ENCODE measurements at regions not wholly inside any gene's neighbourhood (a gene's known extent, or its start where the extent isn't known, plus 50 kb on each side); places are given as distances from the start of the nearest gene placed in this dataset.

DNA sequence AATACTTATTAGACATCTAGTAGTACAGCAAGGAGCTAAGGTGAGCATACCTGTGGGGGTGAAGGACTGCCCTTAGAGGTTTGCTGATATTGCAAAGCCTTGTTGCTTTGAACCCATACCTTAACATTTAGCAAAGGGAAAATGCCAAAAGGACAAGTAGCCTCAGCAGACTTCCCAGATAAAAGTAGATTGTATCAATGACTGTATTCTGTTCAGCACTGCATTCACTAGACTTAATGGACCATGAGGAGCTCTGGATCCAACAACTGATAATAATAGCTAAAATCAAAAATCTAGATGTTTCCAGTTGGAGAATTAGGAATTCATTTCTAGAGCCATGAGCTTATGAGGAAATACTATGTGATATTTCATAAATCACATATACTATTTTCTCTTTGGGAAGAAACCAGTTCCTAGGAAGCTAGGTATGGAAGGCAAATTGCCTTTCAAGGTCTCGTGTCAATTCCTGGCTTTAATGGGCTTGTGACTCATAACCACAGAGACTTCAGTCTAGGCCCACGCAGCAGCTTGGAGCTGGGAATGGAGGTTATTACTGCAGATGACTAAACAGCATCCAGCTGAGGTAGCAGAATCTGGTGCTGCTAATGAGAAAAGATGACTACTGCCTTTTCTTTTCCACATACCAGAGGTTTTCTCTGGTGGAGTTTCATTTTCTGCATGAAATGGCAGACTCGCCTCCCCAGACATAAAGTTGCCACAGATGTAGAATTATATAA lies 191.2 kb upstream of the NABP1 start:
- TF ChIP-seq, protein P1, sequence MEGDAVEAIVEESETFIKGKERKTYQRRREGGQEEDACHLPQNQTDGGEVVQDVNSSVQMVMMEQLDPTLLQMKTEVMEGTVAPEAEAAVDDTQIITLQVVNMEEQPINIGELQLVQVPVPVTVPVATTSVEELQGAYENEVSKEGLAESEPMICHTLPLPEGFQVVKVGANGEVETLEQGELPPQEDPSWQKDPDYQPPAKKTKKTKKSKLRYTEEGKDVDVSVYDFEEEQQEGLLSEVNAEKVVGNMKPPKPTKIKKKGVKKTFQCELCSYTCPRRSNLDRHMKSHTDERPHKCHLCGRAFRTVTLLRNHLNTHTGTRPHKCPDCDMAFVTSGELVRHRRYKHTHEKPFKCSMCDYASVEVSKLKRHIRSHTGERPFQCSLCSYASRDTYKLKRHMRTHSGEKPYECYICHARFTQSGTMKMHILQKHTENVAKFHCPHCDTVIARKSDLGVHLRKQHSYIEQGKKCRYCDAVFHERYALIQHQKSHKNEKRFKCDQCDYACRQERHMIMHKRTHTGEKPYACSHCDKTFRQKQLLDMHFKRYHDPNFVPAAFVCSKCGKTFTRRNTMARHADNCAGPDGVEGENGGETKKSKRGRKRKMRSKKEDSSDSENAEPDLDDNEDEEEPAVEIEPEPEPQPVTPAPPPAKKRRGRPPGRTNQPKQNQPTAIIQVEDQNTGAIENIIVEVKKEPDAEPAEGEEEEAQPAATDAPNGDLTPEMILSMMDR (IDR thresholded peaks at IDR 0.05): no peak
- no peak for DNase-seq (ENCODE audit: low spot score)
- Mint-ChIP-seq H3K4me1 (ENCODE audit: low read depth) (peaks cover 24% of the 10 kb centered on the region), H3K9me3 (ENCODE audit: low read depth) (peaks cover 16% of the 10 kb centered on the region), H3K36me3 (ENCODE audit: low read depth) (peaks cover 5% of the 10 kb centered on the region), H3K4me3 (ENCODE audit: unreplicated experiment) (no peak overlapping the region), H3K27ac (ENCODE audit: unreplicated experiment) (peak overlapping the region; percentile 75), H3K27me3 (ENCODE audit: low read depth) (no peaks in the 10 kb centered on the region)

DNA sequence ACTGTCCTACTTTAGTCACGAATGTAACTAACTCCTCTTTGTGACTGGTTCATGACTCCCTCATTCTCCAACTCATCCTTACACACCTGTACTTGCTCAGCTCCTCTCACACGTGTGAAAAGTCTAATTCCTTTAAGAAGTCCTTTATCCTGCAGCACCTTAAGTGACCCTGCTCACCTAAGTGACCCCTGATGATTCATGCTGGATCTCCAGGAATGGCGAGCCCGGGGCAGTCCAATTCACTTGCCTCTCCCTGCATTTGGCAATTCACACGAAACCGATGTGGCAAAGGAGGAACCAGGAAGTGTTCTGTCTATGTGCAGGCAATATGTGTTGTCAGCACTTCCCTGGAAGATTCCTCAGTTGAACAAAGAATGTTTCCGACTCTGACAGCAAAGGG lies 189.8 kb upstream of the NABP1 start:
- H3K4me3 Mint-ChIP-seq (ENCODE audit: unreplicated experiment): no peak overlapping the region
- H3K27me3 Mint-ChIP-seq (ENCODE audit: low read depth): no peaks in the 10 kb centered on the region
- no peak overlapping the region for H3K27ac Mint-ChIP-seq (ENCODE audit: unreplicated experiment)

DNA sequence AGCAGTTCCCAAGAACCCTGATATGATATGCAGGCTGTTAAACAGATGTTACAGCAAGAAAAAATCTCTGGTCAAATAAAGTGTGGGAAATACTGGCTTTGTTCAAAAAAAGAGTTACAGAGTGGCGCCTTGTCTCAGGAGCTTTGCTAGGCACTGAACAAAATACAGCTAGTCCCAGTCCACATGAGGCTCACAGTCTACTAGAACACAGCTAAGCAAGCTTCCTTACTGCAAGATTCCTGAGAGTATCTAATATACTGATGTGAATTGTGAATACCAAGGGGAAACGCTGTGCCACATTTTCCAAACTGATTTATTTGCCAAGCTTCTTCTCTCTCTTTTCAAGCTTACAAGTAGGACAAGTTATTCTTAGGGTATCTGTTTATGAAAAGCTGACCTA lies 188.8 kb upstream of the NABP1 start:
- no peak for DNase-seq (ENCODE audit: low spot score)
- H3K27me3 Mint-ChIP-seq (ENCODE audit: low read depth): no peaks in the 10 kb centered on the region
- H3K27ac Mint-ChIP-seq (ENCODE audit: unreplicated experiment): no peak overlapping the region
- TF ChIP-seq, protein P1 (IDR thresholded peaks at IDR 0.05): no peak
- H3K4me1 Mint-ChIP-seq (ENCODE audit: low read depth): peaks cover 24% of the 10 kb centered on the region
- no peak overlapping the region for H3K4me3 Mint-ChIP-seq (ENCODE audit: unreplicated experiment)
- H3K9me3 Mint-ChIP-seq (ENCODE audit: low read depth): peaks cover 2% of the 10 kb centered on the region
- no peaks in the 10 kb centered on the region for H3K36me3 Mint-ChIP-seq (ENCODE audit: low read depth)

More for the DNA sequence above, 189.8 kb upstream of the NABP1 start:
- DNase-seq (ENCODE audit: low spot score): no peak
- H3K4me1 Mint-ChIP-seq (ENCODE audit: low read depth): peaks cover 24% of the 10 kb centered on the region
- H3K9me3 Mint-ChIP-seq (ENCODE audit: low read depth): peaks cover 3% of the 10 kb centered on the region
- peaks cover 2% of the 10 kb centered on the region for H3K36me3 Mint-ChIP-seq (ENCODE audit: low read depth)
- TF ChIP-seq, protein P1 (IDR thresholded peaks at IDR 0.05): no peak

DNA sequence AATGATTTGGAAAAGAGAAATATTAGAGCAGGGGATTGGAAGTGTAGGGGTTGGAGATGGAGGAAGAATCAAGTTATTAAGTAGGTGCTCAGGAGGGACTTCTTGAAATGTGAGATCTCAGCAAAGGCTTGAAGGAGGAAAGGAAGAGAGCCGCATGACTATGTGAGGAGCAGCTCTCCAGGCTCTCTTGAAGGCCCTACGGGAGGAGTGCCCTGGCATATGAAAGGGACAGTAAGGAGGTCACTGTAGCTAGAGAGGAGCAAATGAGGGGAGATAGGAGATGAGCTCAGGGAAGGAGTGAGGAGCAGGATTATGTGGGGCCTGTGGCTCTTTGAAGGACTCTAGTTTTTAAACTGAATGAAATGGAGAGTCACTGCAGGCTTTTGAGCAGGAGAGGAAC lies 181.1 kb upstream of the NABP1 start:
- Mint-ChIP-seq H3K4me1 (ENCODE audit: low read depth) (peaks cover 15% of the 10 kb centered on the region), H3K36me3 (ENCODE audit: low read depth) (no peaks in the 10 kb centered on the region), H3K27me3 (ENCODE audit: low read depth) (no peaks in the 10 kb centered on the region), H3K4me3 (ENCODE audit: unreplicated experiment) (no peak overlapping the region), H3K27ac (ENCODE audit: unreplicated experiment) (no peak overlapping the region), H3K9me3 (ENCODE audit: low read depth) (peaks cover 6% of the 10 kb centered on the region)
- TF ChIP-seq, protein P1 (IDR thresholded peaks at IDR 0.05): no peak
- no peak for DNase-seq (ENCODE audit: low spot score)

DNA sequence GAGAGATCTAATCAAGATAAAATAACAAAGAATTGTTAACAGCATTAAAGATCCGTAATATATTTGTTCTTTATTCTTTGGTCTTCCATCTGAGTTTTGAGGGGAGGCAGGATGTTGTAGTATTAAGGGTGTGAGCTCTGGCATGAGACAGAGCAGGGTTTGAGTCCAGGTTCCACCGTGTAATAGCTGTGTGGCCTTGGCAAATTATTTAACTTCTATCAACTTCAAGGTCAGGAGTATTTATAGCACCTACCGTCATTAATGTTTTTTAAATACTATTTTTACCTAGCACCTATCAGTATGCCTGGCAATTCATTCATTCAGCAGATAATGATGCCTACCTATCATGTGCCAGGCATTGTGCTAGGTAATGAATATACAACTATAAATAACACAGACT lies 180.1 kb upstream of the NABP1 start:
- no peaks in the 10 kb centered on the region for H3K27me3 Mint-ChIP-seq (ENCODE audit: low read depth)
- H3K4me3 Mint-ChIP-seq (ENCODE audit: unreplicated experiment): no peak overlapping the region
- H3K27ac Mint-ChIP-seq (ENCODE audit: unreplicated experiment): no peak overlapping the region
- H3K36me3 Mint-ChIP-seq (ENCODE audit: low read depth): no peaks in the 10 kb centered on the region
- DNase-seq (ENCODE audit: low spot score): no peak
- peaks cover 6% of the 10 kb centered on the region for H3K9me3 Mint-ChIP-seq (ENCODE audit: low read depth)
- H3K4me1 Mint-ChIP-seq (ENCODE audit: low read depth): peaks cover 15% of the 10 kb centered on the region
- TF ChIP-seq, protein P1 (IDR thresholded peaks at IDR 0.05): no peak
